Activated CD8-positive, alpha-beta memory T cell treated with anti-CD3 and anti-CD28 coated beads, Interleukin-2, amount 50 U/mL, for 4 hours (primary cell): ENCODE measurements at regions not wholly inside any gene's neighbourhood (a gene's known extent, or its start where the extent isn't known, plus 50 kb on each side); places are given as distances from the start of the nearest gene placed in this dataset.
"Not testable (repeated sequence)": the region's sequence is repeated elsewhere in the genome, so short reads cannot be mapped to it uniquely, and the experiment has no call there.

Experiments used
- DNase-seq: peaks from one replicate; pipeline ENCODE4 v3.0.0-alpha.2; 2020

- no peak for DNase-seq
Observed at GRCh38 chr15:31179693-31180092, 78.2 kb upstream of the TRPM1 start.

GRCh38 chr15:31193291-31193690, 91.8 kb upstream of the TRPM1 start:
- DNase-seq = no peak

GRCh38 chr15:31195871-31196270, 94.3 kb upstream of the TRPM1 start:
- DNase-seq = no peak

- peak; percentile 39 for DNase-seq
Observed at GRCh38 chr15:31197497-31198414, 96.2 kb upstream of the TRPM1 start.

GRCh38 chr15:31200735-31201151, 99.2 kb upstream of the TRPM1 start:
- DNase-seq = peak; percentile 71

- DNase-seq = no peak
Observed at GRCh38 chr15:31202953-31203352, 101.4 kb upstream of the TRPM1 start.

DNA sequence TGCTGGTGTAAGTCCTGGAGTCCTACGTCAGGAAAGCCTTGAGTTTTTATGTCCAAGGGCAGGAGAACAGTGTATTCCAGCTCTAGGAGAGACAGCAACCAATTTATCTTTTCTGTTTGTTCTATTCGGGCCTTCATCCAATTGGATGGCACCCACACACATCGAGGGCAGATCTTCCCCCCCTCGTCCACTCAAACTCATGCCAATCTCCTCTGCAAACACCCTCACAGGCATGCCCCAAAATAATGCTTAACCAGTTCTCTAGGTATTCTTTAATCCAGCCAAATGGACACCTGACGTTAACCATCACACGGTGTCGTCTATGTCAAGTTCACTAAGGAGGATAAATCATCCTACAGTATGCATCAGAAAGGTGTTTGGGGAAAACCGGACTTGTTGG, 102.5 kb upstream of the TRPM1 start:
- no peak for DNase-seq

DNA sequence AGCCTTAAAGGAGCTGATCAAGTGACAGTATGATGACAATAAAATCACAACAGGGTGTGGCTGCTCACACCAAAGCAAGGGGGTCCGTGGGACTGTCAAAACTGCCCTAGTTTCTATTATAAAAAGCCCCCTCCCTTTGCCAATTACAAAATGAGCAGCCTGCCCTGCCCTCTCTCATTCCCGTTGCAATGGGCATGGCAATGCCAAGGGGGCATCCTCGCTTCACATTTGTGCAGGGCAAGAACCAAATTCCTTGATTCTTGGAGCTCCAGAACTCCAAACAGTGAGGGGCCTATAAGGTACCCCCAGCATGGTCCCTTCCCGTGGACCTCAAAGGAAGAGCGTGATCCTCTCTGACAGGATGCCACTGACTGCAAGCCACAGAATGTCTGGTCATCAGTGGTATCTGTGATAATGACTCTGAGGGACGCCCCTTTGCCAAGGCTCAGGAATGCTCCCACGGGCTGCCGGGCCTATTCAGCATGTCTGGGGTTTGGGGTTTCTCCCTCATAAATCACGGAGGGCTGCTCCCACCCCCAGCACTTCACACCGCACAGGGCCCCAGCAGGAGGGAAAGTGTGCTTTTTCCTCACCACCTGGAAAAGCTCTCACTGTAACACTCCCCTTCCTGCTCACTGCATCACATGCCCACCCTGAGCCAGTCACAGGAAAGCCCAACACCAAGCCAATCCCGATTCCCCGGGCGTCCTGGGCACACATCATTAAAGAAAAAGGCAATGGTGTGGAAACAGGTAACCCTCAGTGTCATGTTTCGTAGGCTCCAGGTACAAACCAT, 105.1 kb upstream of the TRPM1 start:
- DNase-seq = no peak

DNA sequence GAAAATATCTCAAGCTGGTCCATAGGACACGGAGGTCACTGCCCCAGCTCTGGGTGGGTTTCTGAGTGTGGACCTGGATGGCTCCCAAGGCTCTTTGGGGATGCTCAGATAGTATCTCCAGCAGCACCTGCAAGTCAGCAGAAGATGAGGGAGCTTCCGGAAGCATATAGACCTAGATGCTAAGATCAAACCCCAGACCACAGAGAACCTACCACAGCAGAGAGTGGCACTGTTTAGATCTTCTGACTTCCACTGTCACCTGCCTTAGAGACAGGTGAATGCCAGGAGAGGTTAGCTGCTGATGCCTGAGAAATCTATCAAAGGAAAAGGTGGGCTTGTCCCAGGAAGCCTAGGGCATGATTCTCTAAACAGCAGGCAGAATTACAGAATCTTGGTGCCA, 105.7 kb upstream of the TRPM1 start:
- DNase-seq = no peak

DNA sequence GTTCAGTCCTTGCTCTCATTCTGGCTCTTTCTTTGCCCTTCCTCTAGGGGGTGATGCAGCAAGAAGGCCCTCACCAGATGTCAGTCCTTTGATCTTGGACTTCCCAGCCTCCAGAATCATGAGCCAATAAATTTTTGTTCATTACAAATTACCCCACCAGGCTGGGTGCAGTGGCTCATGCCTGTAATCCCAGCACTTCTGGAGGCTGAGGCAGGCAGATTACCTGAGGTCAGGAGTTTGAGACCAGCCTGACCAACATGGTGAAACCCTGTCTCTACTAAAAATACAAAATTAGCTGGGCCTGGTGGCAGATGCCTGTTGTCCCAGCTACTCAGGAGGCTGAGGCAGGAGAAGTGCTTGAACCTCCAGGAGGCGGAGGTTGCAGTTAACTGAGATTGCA, 106.3 kb upstream of the TRPM1 start:
- not testable (repeated sequence) for DNase-seq

GRCh38 chr15:31208817-31209216, 107.3 kb upstream of the TRPM1 start:
- no peak for DNase-seq

GRCh38 chr15:31211353-31211752, 109.8 kb upstream of the TRPM1 start:
- no peak for DNase-seq

GRCh38 chr15:31212326-31213080, 111.0 kb upstream of the TRPM1 start:
- DNase-seq = no peak

DNA sequence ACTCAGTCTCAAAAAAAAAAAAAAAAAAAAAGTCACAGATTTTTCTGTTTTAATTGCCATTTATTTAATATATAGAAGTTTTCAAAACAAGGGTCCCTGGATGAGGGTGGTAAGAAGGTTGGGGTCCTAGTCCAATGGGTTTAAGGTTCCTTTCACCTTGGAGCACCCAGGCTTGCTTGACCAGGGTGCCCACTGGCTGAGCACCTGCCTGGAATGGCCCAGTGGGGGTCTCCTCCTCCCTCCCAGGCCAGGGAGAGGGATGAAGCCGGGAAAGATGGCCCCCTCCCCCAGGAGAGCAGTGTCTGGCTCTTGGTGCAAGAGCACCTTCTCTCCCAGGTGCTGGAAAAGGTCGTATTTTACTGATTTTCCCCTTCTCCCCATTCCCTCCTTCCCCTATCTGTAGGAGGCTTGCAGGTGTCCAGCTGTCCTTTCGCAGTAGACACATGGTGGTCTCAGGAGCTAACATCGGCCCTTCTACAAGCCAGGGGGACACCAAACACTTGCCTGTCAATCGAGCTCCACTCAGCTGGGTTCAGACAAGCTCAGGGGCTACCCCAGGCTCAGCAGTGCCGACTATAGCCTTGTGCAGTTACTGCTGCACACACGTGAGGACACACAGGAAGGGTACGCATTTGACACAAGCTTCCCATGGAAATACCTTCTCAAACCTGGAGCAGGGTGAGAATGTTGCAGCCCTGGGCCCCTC, 112.3 kb upstream of the KLF13 start:
- DNase-seq = no peak

DNA sequence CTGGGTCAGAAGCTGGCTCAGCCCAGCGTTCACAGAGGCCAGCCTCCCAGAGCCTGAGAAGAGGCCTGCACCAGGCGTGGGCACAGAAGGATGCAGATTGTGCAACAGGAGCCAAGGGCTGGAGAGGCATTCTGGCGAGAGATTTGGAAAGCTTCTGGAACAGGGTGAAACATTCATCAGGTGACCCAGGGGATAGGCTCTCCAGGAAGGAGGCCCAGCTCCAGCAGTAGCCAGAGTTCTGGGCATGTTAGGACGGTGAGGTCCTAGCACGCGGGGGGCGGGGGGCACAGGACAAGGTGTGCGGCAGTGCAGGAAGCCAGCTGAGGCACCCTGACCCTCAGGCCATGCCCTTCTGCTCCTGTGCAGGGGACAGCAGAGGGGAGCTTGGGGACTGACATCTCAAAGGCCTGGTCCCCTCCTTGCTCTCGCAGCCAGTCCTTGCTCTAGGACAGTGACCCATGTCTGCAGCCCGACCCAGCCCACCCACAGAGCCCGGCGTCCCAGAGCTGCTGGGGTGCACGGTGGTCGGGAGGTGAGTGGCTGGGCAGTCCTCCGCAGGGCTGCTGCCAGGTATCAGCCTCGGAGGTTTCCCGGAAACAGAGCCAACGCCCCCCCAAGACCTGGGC, 111.7 kb upstream of the KLF13 start:
- DNase-seq = no peak

GRCh38 chr15:31215490-31216214, 111.0 kb upstream of the KLF13 start:
- DNase-seq = peak; percentile 82

GRCh38 chr15:31216215-31216911, 110.3 kb upstream of the KLF13 start:
- DNase-seq = peak; percentile 31

DNA sequence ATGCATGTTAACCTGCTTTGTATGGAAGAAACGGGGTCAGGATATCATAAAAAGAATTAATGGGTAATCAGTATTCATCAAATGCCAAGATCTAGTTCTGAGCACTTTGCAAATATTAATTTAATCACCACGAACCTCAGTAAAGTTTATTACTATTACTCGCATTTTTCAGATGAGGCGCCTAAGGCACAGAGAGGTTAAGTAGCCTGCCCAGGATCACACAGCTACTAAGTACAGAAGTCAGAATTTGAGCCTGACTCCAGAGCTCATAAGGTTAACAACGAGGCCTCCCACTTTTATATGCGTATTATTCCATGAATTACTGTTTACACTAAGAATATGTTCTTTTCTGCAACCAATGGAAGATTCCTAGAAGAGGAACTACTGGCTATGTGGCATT, 109.6 kb upstream of the KLF13 start:
- DNase-seq = no peak

- no peak for DNase-seq
Observed at GRCh38 chr15:31217566-31218270, 108.9 kb upstream of the KLF13 start.

DNA sequence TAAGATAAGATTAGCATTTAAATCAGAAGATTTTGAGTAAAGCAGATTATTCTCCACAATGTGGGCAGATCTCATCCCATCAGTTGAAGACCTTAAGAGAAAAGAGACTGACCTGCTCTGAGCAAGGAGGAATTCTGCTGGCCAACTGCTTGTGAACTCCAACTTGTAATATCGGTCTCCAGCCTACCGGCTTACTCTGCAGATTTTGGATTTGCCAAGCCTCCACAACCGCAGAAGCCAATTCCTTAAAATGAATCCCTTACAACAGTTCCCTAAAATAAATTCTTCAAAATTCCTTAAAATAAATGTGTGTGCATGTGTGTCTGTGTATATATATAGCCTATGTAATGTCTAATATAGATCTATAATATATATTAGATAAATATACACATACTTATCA, 107.4 kb upstream of the KLF13 start:
- no peak for DNase-seq
